ENCODE measurements at regions not wholly inside any gene's neighbourhood (a gene's known extent, or its start where the extent isn't known, plus 50 kb on each side); places are given as distances from the start of the nearest gene placed in this dataset.
"Not testable (repeated sequence)": the region's sequence is repeated elsewhere in the genome, so short reads cannot be mapped to it uniquely, and the experiment has no call there.

DNA sequence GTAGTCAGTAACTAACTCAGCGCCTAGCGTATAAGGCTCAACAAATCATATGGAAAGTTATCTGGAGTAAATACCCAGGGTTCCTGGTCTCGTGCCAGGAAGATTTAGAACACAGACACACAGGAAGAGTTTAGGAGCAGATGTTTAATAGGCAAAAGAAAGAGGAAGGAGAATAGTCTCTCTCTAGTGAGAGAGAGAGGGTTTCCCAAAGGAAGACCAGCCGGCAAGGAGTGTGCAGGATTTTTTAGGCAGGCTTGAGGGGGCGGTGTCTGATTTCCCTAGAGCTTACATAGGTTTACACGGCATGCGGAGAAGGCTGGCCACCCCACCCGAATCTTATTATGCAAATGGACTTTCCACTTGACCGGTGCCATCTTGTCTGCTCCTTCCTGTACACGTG lies 284.0 kb upstream of the FRG1 start:
- CTCF ChIA-PET: no interaction called here
- no TSS peak for BruUV-seq (replicated peaks)
- Histone ChIP-seq H3K9me2 (replicated peaks; ENCODE audit: low read length) (no peaks in the 10 kb centered on the region), H3K4me3 (ENCODE audit: low read length) (no peak overlapping the region), H3K9me3 (ENCODE audit: low read length) (no peaks in the 10 kb centered on the region), H3K4me1 (ENCODE audit: insufficient read depth, low read length) (no peaks in the 10 kb centered on the region), H2AFZ (ENCODE audit: low read length) (no peak overlapping the region), H3K9ac (ENCODE audit: low read length) (no peak overlapping the region), H4K20me1 (ENCODE audit: low read length) (no peaks in the 10 kb centered on the region), H3K79me2 (ENCODE audit: low read length) (no peaks in the 10 kb centered on the region), H3K4me2 (ENCODE audit: low read length) (no peak overlapping the region), H3K36me3 (ENCODE audit: low read depth, low read length) (no peaks in the 10 kb centered on the region), H3F3A (ENCODE audit: low read length, unreplicated experiment) (no peaks in the 10 kb centered on the region), H3K27ac (ENCODE audit: low read length) (no peak overlapping the region), H3K27me3 (ENCODE audit: low read length) (no peaks in the 10 kb centered on the region)
- POLR2A ChIA-PET (ENCODE audit: unreplicated experiment): no interaction called here
- no peak for ATAC-seq
- DNase-seq: no peak
- intact Hi-C loops (cut with micrococcal nuclease): no loop called here
- no peak for TF ChIP-seq EZH2phosphoT487 (IDR thresholded peaks at IDR 0.05; ENCODE audit: borderline replicate concordance, low read length)
- TF ChIP-seq, protein P1, sequence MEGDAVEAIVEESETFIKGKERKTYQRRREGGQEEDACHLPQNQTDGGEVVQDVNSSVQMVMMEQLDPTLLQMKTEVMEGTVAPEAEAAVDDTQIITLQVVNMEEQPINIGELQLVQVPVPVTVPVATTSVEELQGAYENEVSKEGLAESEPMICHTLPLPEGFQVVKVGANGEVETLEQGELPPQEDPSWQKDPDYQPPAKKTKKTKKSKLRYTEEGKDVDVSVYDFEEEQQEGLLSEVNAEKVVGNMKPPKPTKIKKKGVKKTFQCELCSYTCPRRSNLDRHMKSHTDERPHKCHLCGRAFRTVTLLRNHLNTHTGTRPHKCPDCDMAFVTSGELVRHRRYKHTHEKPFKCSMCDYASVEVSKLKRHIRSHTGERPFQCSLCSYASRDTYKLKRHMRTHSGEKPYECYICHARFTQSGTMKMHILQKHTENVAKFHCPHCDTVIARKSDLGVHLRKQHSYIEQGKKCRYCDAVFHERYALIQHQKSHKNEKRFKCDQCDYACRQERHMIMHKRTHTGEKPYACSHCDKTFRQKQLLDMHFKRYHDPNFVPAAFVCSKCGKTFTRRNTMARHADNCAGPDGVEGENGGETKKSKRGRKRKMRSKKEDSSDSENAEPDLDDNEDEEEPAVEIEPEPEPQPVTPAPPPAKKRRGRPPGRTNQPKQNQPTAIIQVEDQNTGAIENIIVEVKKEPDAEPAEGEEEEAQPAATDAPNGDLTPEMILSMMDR (conservative IDR thresholded peaks at IDR 0.05; ENCODE audit: low read depth, low read length): no peak
- no peak for TF ChIP-seq EZH2 (IDR thresholded peaks at IDR 0.05; ENCODE audit: low read length, unreplicated experiment)

DNA sequence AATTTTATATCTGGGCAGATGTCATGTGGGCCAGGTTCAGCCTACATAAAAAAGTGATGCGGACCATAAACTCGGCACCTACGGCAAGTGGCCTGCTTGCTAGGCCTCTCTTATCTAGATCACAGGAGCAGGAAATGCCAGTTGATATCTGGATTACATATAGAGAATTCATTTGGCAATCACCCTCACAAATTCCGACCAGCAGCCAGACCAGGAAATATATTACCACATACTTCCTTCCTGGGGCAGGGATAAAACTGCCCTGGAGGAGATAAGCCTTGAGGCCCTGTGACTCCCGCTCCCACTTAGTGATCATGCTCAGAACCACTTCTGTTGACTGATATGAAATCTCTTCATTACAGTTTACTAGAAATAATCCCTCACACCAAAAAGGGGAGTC lies 282.4 kb upstream of the FRG1 start:
- H3K79me2 ChIP-seq (ENCODE audit: low read length); BruUV-seq (replicated peaks); ATAC-seq; H3F3A ChIP-seq (ENCODE audit: low read length, unreplicated experiment); H3K9me3 ChIP-seq (ENCODE audit: low read length); H3K4me1 ChIP-seq (ENCODE audit: insufficient read depth, low read length); H4K20me1 ChIP-seq (ENCODE audit: low read length); H3K27me3 ChIP-seq (ENCODE audit: low read length); H3K4me3 ChIP-seq (ENCODE audit: low read length); H3K9ac ChIP-seq (ENCODE audit: low read length); intact Hi-C loops (cut with micrococcal nuclease); H3K4me2 ChIP-seq (ENCODE audit: low read length); H3K9me2 ChIP-seq (replicated peaks; ENCODE audit: low read length); DNase-seq; POLR2A ChIA-PET (ENCODE audit: unreplicated experiment); H3K36me3 ChIP-seq (ENCODE audit: low read depth, low read length); H2AFZ ChIP-seq (ENCODE audit: low read length); CTCF ChIA-PET; H3K27ac ChIP-seq (ENCODE audit: low read length): not testable (repeated sequence)

DNA sequence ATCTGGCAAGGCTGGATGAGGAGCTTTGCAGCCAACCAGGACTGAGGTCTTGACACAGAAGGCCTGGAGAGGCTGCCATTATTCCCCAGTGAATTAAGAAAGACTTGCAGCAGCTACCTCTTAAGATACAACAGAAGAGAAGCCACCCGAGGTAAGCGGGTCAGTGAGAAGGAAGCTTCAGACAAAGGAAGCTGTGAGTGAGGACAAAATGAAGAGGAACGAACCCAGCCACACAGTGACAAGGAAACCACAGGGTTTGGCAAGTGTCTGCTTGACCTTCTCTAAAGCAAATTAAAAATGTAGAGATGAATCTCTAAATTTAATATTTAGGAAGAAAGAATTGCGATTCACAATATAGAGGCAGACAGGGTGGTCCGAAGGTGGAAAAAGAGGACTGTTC lies 281.8 kb upstream of the FRG1 start:
- H3K4me2 ChIP-seq (ENCODE audit: low read length); H3F3A ChIP-seq (ENCODE audit: low read length, unreplicated experiment); H4K20me1 ChIP-seq (ENCODE audit: low read length); H3K4me1 ChIP-seq (ENCODE audit: insufficient read depth, low read length); H3K9me3 ChIP-seq (ENCODE audit: low read length); H3K9ac ChIP-seq (ENCODE audit: low read length); H2AFZ ChIP-seq (ENCODE audit: low read length); H3K36me3 ChIP-seq (ENCODE audit: low read depth, low read length); DNase-seq; CTCF ChIA-PET; H3K4me3 ChIP-seq (ENCODE audit: low read length); H3K27me3 ChIP-seq (ENCODE audit: low read length); intact Hi-C loops (cut with micrococcal nuclease); H3K9me2 ChIP-seq (replicated peaks; ENCODE audit: low read length); BruUV-seq (replicated peaks); ATAC-seq; H3K79me2 ChIP-seq (ENCODE audit: low read length); H3K27ac ChIP-seq (ENCODE audit: low read length); POLR2A ChIA-PET (ENCODE audit: unreplicated experiment): not testable (repeated sequence)

DNA sequence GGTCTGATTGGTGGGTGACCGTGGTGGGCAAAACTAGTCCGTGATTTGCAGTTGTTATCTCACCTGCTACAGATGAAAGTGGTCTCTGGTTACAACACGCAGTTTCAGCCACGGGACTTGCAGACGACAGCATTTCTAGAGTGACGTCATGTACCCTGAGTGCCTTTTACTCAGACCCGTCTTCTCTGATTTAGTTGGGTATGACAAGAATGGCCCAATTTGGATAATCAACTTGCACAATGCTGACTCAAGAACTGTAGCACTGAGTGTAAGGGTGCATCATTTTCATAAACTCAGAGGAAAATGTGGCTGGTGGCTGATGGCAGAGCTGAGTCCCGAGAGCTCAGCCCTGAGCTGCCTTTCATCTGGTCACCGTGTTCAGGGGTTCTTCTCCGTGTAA lies 281.4 kb upstream of the FRG1 start:
- no peaks in the 10 kb centered on the region for H3K27me3 ChIP-seq (ENCODE audit: low read length)
- H3F3A ChIP-seq (ENCODE audit: low read length, unreplicated experiment): no peaks in the 10 kb centered on the region
- no peak for DNase-seq
- H3K27ac ChIP-seq (ENCODE audit: low read length): no peak overlapping the region
- no peaks in the 10 kb centered on the region for H3K9me2 ChIP-seq (replicated peaks; ENCODE audit: low read length)
- no peaks in the 10 kb centered on the region for H3K36me3 ChIP-seq (ENCODE audit: low read depth, low read length)
- H3K79me2 ChIP-seq (ENCODE audit: low read length): no peaks in the 10 kb centered on the region
- no peaks in the 10 kb centered on the region for H3K9me3 ChIP-seq (ENCODE audit: low read length)
- intact Hi-C loops (cut with micrococcal nuclease): no loop called here
- no peak for ATAC-seq
- CTCF ChIA-PET: no interaction called here
- POLR2A ChIA-PET (ENCODE audit: unreplicated experiment): no interaction called here
- H3K4me3 ChIP-seq (ENCODE audit: low read length): no peak overlapping the region
- TF ChIP-seq, protein P1 (conservative IDR thresholded peaks at IDR 0.05; ENCODE audit: low read depth, low read length): no peak
- TF ChIP-seq EZH2phosphoT487 (IDR thresholded peaks at IDR 0.05; ENCODE audit: borderline replicate concordance, low read length): no peak
- TF ChIP-seq EZH2 (IDR thresholded peaks at IDR 0.05; ENCODE audit: low read length, unreplicated experiment): no peak
- no peak overlapping the region for H3K9ac ChIP-seq (ENCODE audit: low read length)
- no peaks in the 10 kb centered on the region for H4K20me1 ChIP-seq (ENCODE audit: low read length)
- no peaks in the 10 kb centered on the region for H3K4me1 ChIP-seq (ENCODE audit: insufficient read depth, low read length)
- BruUV-seq (replicated peaks): no TSS peak
- no peak overlapping the region for H3K4me2 ChIP-seq (ENCODE audit: low read length)
- H2AFZ ChIP-seq (ENCODE audit: low read length): no peak overlapping the region

Data from PC-3 (cell line).